Endothelial cell of umbilical vein (primary cell): ENCODE measurements at regions not wholly inside any gene's neighbourhood (a gene's known extent, or its start where the extent isn't known, plus 50 kb on each side); places are given as distances from the start of the nearest gene placed in this dataset.

Experiments
- EZH2 ChIP-seq: IDR thresholded peaks from 2 replicates; pipeline ENCODE4 v1.6.1; 2012; ENCODE audit warnings: borderline replicate concordance, low read depth, mild to moderate bottlenecking, moderate library complexity, low read length, inconsistent platforms; ENCODE audit not compliant: severe bottlenecking
- FOS ChIP-seq: IDR thresholded peaks from 2 replicates; pipeline ENCODE4 v1.6.1; 2011; ENCODE audit warnings: mild to moderate bottlenecking, low read length, moderate library complexity, borderline replicate concordance; ENCODE audit not compliant: insufficient read depth
- JUN ChIP-seq: IDR thresholded peaks from 2 replicates; pipeline ENCODE4 v1.6.1; 2011; ENCODE audit warnings: borderline replicate concordance, low read depth; ENCODE audit not compliant: insufficient read length, insufficient read depth
- MYC ChIP-seq: IDR thresholded peaks from one replicate; pipeline ENCODE4 v1.6.1; 2011; ENCODE audit warnings: mild to moderate bottlenecking, low read depth, low read length
- POLR2A ChIP-seq: IDR thresholded peaks from 2 replicates; pipeline ENCODE4 v1.6.1; 2012; ENCODE audit warnings: low read depth, mild to moderate bottlenecking, control low read depth, low read length
- POLR2AphosphoS5 ChIP-seq: IDR thresholded peaks from 2 replicates; pipeline ENCODE4 v1.6.1; 2012; ENCODE audit warnings: low read depth, mild to moderate bottlenecking, control low read depth, low read length, moderate library complexity; ENCODE audit not compliant: insufficient read depth
- TF ChIP-seq, protein P1 (sequence below): IDR thresholded peaks from 2 replicates; pipeline ENCODE4 v1.6.1; 2011; ENCODE audit not compliant: insufficient read depth, insufficient read length
- TF ChIP-seq, protein P2 (sequence below), 2 donors: IDR thresholded peaks; 1 replicate in 1 of 2; 2 replicates in 1 of 2; pipeline ENCODE4 v1.5.1; 2011; ENCODE audit warnings: low read length in 2 of 2, mild to moderate bottlenecking in 2 of 2, moderate library complexity in 2 of 2, control low read depth in 1 of 2, inconsistent platforms in 1 of 2, low read depth in 1 of 2; ENCODE audit not compliant: insufficient read depth in 1 of 2; ENCODE audit errors: extremely low read depth in 1 of 2

DNA sequence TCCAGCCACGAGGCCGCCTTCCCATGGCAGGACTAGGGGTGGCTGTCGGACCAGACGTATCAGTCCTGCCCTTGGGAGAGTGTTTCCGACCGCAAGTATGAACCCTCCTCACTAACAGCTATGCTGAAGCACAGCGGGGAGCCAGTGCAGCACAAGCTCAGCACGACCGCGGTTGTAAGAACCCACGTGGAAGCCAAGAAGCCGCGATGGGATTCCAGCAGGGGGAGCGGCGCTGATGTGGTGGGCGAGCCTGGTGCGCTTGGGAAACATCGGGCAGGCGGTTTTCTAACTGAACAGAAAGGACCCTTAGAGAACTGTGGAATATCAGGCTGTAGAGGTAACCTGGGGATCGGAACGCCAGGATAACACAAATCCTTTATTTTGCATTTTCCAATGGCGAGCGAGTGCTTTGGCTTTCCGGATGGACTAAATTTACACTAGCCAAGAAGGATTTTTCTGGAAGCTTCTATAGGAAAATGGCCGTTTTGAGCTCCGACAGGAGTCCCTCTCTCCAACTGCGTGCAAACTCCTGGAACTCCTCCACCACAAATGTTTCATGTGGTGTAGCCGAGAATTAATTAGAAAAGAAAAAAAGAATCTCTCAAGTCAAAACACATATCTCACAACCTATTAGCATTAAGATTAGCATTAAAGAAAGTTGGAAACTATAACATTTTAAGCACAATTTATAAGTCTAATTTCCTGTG, 132.0 kb upstream of the MYCN start:
- TF ChIP-seq, protein P1, sequence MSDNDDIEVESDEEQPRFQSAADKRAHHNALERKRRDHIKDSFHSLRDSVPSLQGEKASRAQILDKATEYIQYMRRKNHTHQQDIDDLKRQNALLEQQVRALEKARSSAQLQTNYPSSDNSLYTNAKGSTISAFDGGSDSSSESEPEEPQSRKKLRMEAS: no peak
- TF ChIP-seq, protein P2, sequence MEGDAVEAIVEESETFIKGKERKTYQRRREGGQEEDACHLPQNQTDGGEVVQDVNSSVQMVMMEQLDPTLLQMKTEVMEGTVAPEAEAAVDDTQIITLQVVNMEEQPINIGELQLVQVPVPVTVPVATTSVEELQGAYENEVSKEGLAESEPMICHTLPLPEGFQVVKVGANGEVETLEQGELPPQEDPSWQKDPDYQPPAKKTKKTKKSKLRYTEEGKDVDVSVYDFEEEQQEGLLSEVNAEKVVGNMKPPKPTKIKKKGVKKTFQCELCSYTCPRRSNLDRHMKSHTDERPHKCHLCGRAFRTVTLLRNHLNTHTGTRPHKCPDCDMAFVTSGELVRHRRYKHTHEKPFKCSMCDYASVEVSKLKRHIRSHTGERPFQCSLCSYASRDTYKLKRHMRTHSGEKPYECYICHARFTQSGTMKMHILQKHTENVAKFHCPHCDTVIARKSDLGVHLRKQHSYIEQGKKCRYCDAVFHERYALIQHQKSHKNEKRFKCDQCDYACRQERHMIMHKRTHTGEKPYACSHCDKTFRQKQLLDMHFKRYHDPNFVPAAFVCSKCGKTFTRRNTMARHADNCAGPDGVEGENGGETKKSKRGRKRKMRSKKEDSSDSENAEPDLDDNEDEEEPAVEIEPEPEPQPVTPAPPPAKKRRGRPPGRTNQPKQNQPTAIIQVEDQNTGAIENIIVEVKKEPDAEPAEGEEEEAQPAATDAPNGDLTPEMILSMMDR (IDR thresholded peaks at IDR 0.05; ENCODE audit: extremely low read depth in 1 of 2, insufficient read depth in 1 of 2, low read depth in 1 of 2, low read length in 2 of 2): no peak
- TF ChIP-seq POLR2A (no peak), EZH2 (no peak), POLR2AphosphoS5 (no peak), FOS (no peak), MYC (no peak), JUN (no peak)
